Fibroblast of lung (primary cell): ENCODE measurements at regions not wholly inside any gene's neighbourhood (a gene's known extent, or its start where the extent isn't known, plus 50 kb on each side); places are given as distances from the start of the nearest gene placed in this dataset.

Experiments used
- CTCF ChIP-seq, 2 donors: IDR thresholded peaks in 1 of 2; conservative IDR thresholded peaks in 1 of 2; 1 replicate in 1 of 2; 2 replicates in 1 of 2; pipeline ENCODE4 v1.5.1; 2011 to 2012; ENCODE audit warnings: low read length in 2 of 2, control low read depth in 1 of 2, inconsistent platforms in 1 of 2, low read depth in 1 of 2, mild to moderate bottlenecking in 1 of 2
- EZH2 ChIP-seq: IDR thresholded peaks from 2 replicates; pipeline ENCODE4 v1.5.1; 2012; ENCODE audit warnings: low read length, control low read depth, mild to moderate bottlenecking; ENCODE audit errors: missing control alignments

- no peak for TF ChIP-seq CTCF (conservative IDR thresholded peaks at IDR 0.05 in 1 of 2, IDR thresholded peaks at IDR 0.05 in 1 of 2; ENCODE audit: low read depth in 1 of 2, low read length in 2 of 2)
- TF ChIP-seq EZH2 = no peak
Observed at GRCh38 chr13:89281331-89281730, 1610.2 kb downstream of the SLITRK5 start.
